ENCODE measurements at regions not wholly inside any gene's neighbourhood (a gene's known extent, or its start where the extent isn't known, plus 50 kb on each side); places are given as distances from the start of the nearest gene placed in this dataset.
"Not testable (repeated sequence)": the region's sequence is repeated elsewhere in the genome, so short reads cannot be mapped to it uniquely, and the experiment has no call there.

GRCh38 chr6:26830992-26831391 is 171.4 kb upstream of the ZNF322 start:
- H3K27ac ChIP-seq (ENCODE audit: low read depth, low read length); H3K4me3 ChIP-seq (ENCODE audit: insufficient read depth, low read length, poor library complexity, severe bottlenecking); H3K9me2 ChIP-seq (replicated peaks; ENCODE audit: insufficient read depth, low read length); H3K79me2 ChIP-seq (ENCODE audit: insufficient read depth, low read length); H3K9ac ChIP-seq (ENCODE audit: low read length); H3K36me3 ChIP-seq (ENCODE audit: low read length); H3F3A ChIP-seq (ENCODE audit: insufficient read depth); H3K9me3 ChIP-seq (ENCODE audit: insufficient read depth, low read length); H3K4me2 ChIP-seq (ENCODE audit: low read depth, low read length, poor library complexity, severe bottlenecking); H4K20me1 ChIP-seq (ENCODE audit: low read depth, low read length); H3K27me3 ChIP-seq (ENCODE audit: low read length); H2AFZ ChIP-seq (ENCODE audit: low read depth, low read length, severe bottlenecking): not testable (repeated sequence)

GRCh38 chr6:26835707-26836106 is 176.2 kb upstream of the ZNF322 start:
- H3K27me3 ChIP-seq (ENCODE audit: low read length); H3K79me2 ChIP-seq (ENCODE audit: insufficient read depth, low read length); H3F3A ChIP-seq (ENCODE audit: insufficient read depth); H3K9ac ChIP-seq (ENCODE audit: low read length); H3K4me2 ChIP-seq (ENCODE audit: low read depth, low read length, poor library complexity, severe bottlenecking); H2AFZ ChIP-seq (ENCODE audit: low read depth, low read length, severe bottlenecking); H3K36me3 ChIP-seq (ENCODE audit: low read length); H4K20me1 ChIP-seq (ENCODE audit: low read depth, low read length); H3K4me3 ChIP-seq (ENCODE audit: insufficient read depth, low read length, poor library complexity, severe bottlenecking); H3K27ac ChIP-seq (ENCODE audit: low read depth, low read length); H3K9me2 ChIP-seq (replicated peaks; ENCODE audit: insufficient read depth, low read length); H3K9me3 ChIP-seq (ENCODE audit: insufficient read depth, low read length): not testable (repeated sequence)

- H3K9ac ChIP-seq (ENCODE audit: low read length); H2AFZ ChIP-seq (ENCODE audit: low read depth, low read length, severe bottlenecking); H3K27ac ChIP-seq (ENCODE audit: low read depth, low read length); H3K9me3 ChIP-seq (ENCODE audit: insufficient read depth, low read length); H3K4me2 ChIP-seq (ENCODE audit: low read depth, low read length, poor library complexity, severe bottlenecking); H3K36me3 ChIP-seq (ENCODE audit: low read length); H3K9me2 ChIP-seq (replicated peaks; ENCODE audit: insufficient read depth, low read length); H3K4me3 ChIP-seq (ENCODE audit: insufficient read depth, low read length, poor library complexity, severe bottlenecking); H3K79me2 ChIP-seq (ENCODE audit: insufficient read depth, low read length); H3K27me3 ChIP-seq (ENCODE audit: low read length); H3F3A ChIP-seq (ENCODE audit: insufficient read depth); H4K20me1 ChIP-seq (ENCODE audit: low read depth, low read length): not testable (repeated sequence)
Observed at GRCh38 chr6:26836657-26837056, 177.1 kb upstream of the ZNF322 start.

GRCh38 chr6:26844823-26845222 is 185.3 kb upstream of the ZNF322 start:
- not testable (repeated sequence) for H3K4me3 ChIP-seq (ENCODE audit: insufficient read depth, low read length, poor library complexity, severe bottlenecking); H3K9me3 ChIP-seq (ENCODE audit: insufficient read depth, low read length); H3K27ac ChIP-seq (ENCODE audit: low read depth, low read length); H3F3A ChIP-seq (ENCODE audit: insufficient read depth); H3K79me2 ChIP-seq (ENCODE audit: insufficient read depth, low read length); H2AFZ ChIP-seq (ENCODE audit: low read depth, low read length, severe bottlenecking); H3K9me2 ChIP-seq (replicated peaks; ENCODE audit: insufficient read depth, low read length); H3K27me3 ChIP-seq (ENCODE audit: low read length); H4K20me1 ChIP-seq (ENCODE audit: low read depth, low read length); H3K9ac ChIP-seq (ENCODE audit: low read length); H3K36me3 ChIP-seq (ENCODE audit: low read length); H3K4me2 ChIP-seq (ENCODE audit: low read depth, low read length, poor library complexity, severe bottlenecking)

GRCh38 chr6:26857289-26857688 is 197.7 kb upstream of the ZNF322 start:
- not testable (repeated sequence) for H3F3A ChIP-seq (ENCODE audit: insufficient read depth); H3K79me2 ChIP-seq (ENCODE audit: insufficient read depth, low read length); H3K9me3 ChIP-seq (ENCODE audit: insufficient read depth, low read length); H3K9me2 ChIP-seq (replicated peaks; ENCODE audit: insufficient read depth, low read length); H3K27ac ChIP-seq (ENCODE audit: low read depth, low read length); H3K27me3 ChIP-seq (ENCODE audit: low read length); H3K36me3 ChIP-seq (ENCODE audit: low read length); H3K4me3 ChIP-seq (ENCODE audit: insufficient read depth, low read length, poor library complexity, severe bottlenecking); H3K4me2 ChIP-seq (ENCODE audit: low read depth, low read length, poor library complexity, severe bottlenecking); H3K9ac ChIP-seq (ENCODE audit: low read length); H2AFZ ChIP-seq (ENCODE audit: low read depth, low read length, severe bottlenecking); H4K20me1 ChIP-seq (ENCODE audit: low read depth, low read length)

GRCh38 chr6:26859067-26859770 is 199.7 kb upstream of the ZNF322 start:
- H3K4me3 ChIP-seq (ENCODE audit: insufficient read depth, low read length, poor library complexity, severe bottlenecking) = not testable (repeated sequence)

GRCh38 chr6:26859771-26860163 is 200.2 kb upstream of the ZNF322 start:
- H3F3A ChIP-seq (ENCODE audit: insufficient read depth); H3K79me2 ChIP-seq (ENCODE audit: insufficient read depth, low read length); H4K20me1 ChIP-seq (ENCODE audit: low read depth, low read length); H3K9me3 ChIP-seq (ENCODE audit: insufficient read depth, low read length); H3K36me3 ChIP-seq (ENCODE audit: low read length); H3K27me3 ChIP-seq (ENCODE audit: low read length); H3K9me2 ChIP-seq (replicated peaks; ENCODE audit: insufficient read depth, low read length); H3K4me2 ChIP-seq (ENCODE audit: low read depth, low read length, poor library complexity, severe bottlenecking); H2AFZ ChIP-seq (ENCODE audit: low read depth, low read length, severe bottlenecking); H3K4me3 ChIP-seq (ENCODE audit: insufficient read depth, low read length, poor library complexity, severe bottlenecking); H3K9ac ChIP-seq (ENCODE audit: low read length); H3K27ac ChIP-seq (ENCODE audit: low read depth, low read length): not testable (repeated sequence)

More at GRCh38 chr6:26859067-26859770, 199.7 kb upstream of the ZNF322 start:
- H3F3A ChIP-seq (ENCODE audit: insufficient read depth); H3K27ac ChIP-seq (ENCODE audit: low read depth, low read length); H3K36me3 ChIP-seq (ENCODE audit: low read length); H3K4me2 ChIP-seq (ENCODE audit: low read depth, low read length, poor library complexity, severe bottlenecking); H3K9me3 ChIP-seq (ENCODE audit: insufficient read depth, low read length); H3K9ac ChIP-seq (ENCODE audit: low read length); H3K27me3 ChIP-seq (ENCODE audit: low read length); H2AFZ ChIP-seq (ENCODE audit: low read depth, low read length, severe bottlenecking); H3K9me2 ChIP-seq (replicated peaks; ENCODE audit: insufficient read depth, low read length); H4K20me1 ChIP-seq (ENCODE audit: low read depth, low read length); H3K79me2 ChIP-seq (ENCODE audit: insufficient read depth, low read length): not testable (repeated sequence)

GRCh38 chr6:26861913-26862312 is 202.4 kb upstream of the ZNF322 start:
- not testable (repeated sequence) for H3K4me2 ChIP-seq (ENCODE audit: low read depth, low read length, poor library complexity, severe bottlenecking); H3F3A ChIP-seq (ENCODE audit: insufficient read depth); H3K9me2 ChIP-seq (replicated peaks; ENCODE audit: insufficient read depth, low read length); H3K79me2 ChIP-seq (ENCODE audit: insufficient read depth, low read length); H3K27ac ChIP-seq (ENCODE audit: low read depth, low read length); H3K27me3 ChIP-seq (ENCODE audit: low read length); H2AFZ ChIP-seq (ENCODE audit: low read depth, low read length, severe bottlenecking); H3K4me3 ChIP-seq (ENCODE audit: insufficient read depth, low read length, poor library complexity, severe bottlenecking); H3K9me3 ChIP-seq (ENCODE audit: insufficient read depth, low read length); H3K9ac ChIP-seq (ENCODE audit: low read length); H4K20me1 ChIP-seq (ENCODE audit: low read depth, low read length); H3K36me3 ChIP-seq (ENCODE audit: low read length)
